Lower leg skin (tissue), 4 donors: ENCODE measurements at regions not wholly inside any gene's neighbourhood (a gene's known extent, or its start where the extent isn't known, plus 50 kb on each side); places are given as distances from the start of the nearest gene placed in this dataset.

Source experiments
- DNase-seq, 2 donors: peaks; one replicate each; pipeline ENCODE4 v3.0.0-alpha.2; 2019; ENCODE audit warnings: low spot score in 2 of 2
- H3K4me3 ChIP-seq: fragments of 200-600 bp; sonication (generic); 2 replicates; pipeline ENCODE4 v1.5.1; 2017; ENCODE audit warnings: mild to moderate bottlenecking, low read depth; ENCODE audit not compliant: poor library complexity, severe bottlenecking
- CTCF ChIP-seq, 3 donors: fragments of 450-650 bp; IDR thresholded peaks; one replicate each; pipeline ENCODE4 v1.5.1; 2016; ENCODE audit warnings: antibody characterized with exemption in 3 of 3, mild to moderate bottlenecking in 3 of 3, moderate library complexity in 2 of 3
- POLR2A ChIP-seq, 2 donors: fragments of 450-650 bp; IDR thresholded peaks; one replicate each; pipeline ENCODE4 v1.6.1; 2016 to 2017; ENCODE audit warnings: antibody characterized with exemption in 2 of 2, mild to moderate bottlenecking in 1 of 2, moderate library complexity in 1 of 2
- WGBS, 2 donors: methylation state at CpG; one replicate each; pipeline ENCODE4 v1.1.5; 2018; 5-methylcytosine and 5-hydroxymethylcytosine counted together
- intact Hi-C: fragments of 100-400 bp; cut with DNase I; formaldehyde crosslinking; loops from one replicate; pipeline ENCODE4 v1.15.0; 2023; ENCODE audit warnings: low total_unique reads

GRCh38 chrX:46256875-46257274 is 288.3 kb downstream of the ZNF674 start:
- TF ChIP-seq POLR2A (IDR thresholded peaks at IDR 0.05) = no peak

GRCh38 chrX:46255046-46255445 is 290.2 kb downstream of the ZNF674 start:
- H3K4me3 ChIP-seq = no peak overlapping the region
- intact Hi-C loops = no loop called here
- DNase-seq = no peak
- no peak for TF ChIP-seq POLR2A (IDR thresholded peaks at IDR 0.05)
- no peak for TF ChIP-seq CTCF (IDR thresholded peaks at IDR 0.05)
- WGBS, 2 donors = 76 to 94% methylated on average over 1 of the region's 1 CpG

More at GRCh38 chrX:46256875-46257274, 288.3 kb downstream of the ZNF674 start:
- DNase-seq = no peak
- intact Hi-C loops = no loop called here
- WGBS, 2 donors = 92 to 93% methylated on average over 1 of the region's 1 CpG
- no peak overlapping the region for H3K4me3 ChIP-seq

GRCh38 chrX:46254641-46255040 is 290.6 kb downstream of the ZNF674 start:
- intact Hi-C loops = no loop called here
- DNase-seq = no peak
- WGBS, 2 donors = 29 to 39% methylated on average over 1 of the region's 1 CpG
- no peak overlapping the region for H3K4me3 ChIP-seq
- TF ChIP-seq CTCF (IDR thresholded peaks at IDR 0.05) (no peak), POLR2A (IDR thresholded peaks at IDR 0.05) (no peak)

GRCh38 chrX:46251755-46252154 is 293.5 kb downstream of the ZNF674 start:
- no peak overlapping the region for H3K4me3 ChIP-seq
- TF ChIP-seq CTCF (IDR thresholded peaks at IDR 0.05) (no peak), POLR2A (IDR thresholded peaks at IDR 0.05) (no peak)
- intact Hi-C loops = no loop called here
- 54 to 75% methylated on average over 3 of the region's 3 CpGs for WGBS, 2 donors
- no peak for DNase-seq

- 75 to 94% methylated on average over 2 of the region's 2 CpGs for WGBS, 2 donors
- H3K4me3 ChIP-seq = no peak overlapping the region
- no peak for DNase-seq
- TF ChIP-seq CTCF (IDR thresholded peaks at IDR 0.05) (no peak), POLR2A (IDR thresholded peaks at IDR 0.05) (no peak)
- intact Hi-C loops = no loop called here
Measured at GRCh38 chrX:46250151-46250550, 295.1 kb downstream of the ZNF674 start.

GRCh38 chrX:46247456-46247855 is 297.8 kb downstream of the ZNF674 start:
- DNase-seq = no peak
- 91 to 93% methylated on average over 4 of the region's 4 CpGs for WGBS, 2 donors
- H3K4me3 ChIP-seq = no peak overlapping the region
- intact Hi-C loops = no loop called here
- TF ChIP-seq CTCF (IDR thresholded peaks at IDR 0.05) (no peak), POLR2A (IDR thresholded peaks at IDR 0.05) (no peak)
